ENCODE measurements at regions not wholly inside any gene's neighbourhood (a gene's known extent, or its start where the extent isn't known, plus 50 kb on each side); places are given as distances from the start of the nearest gene placed in this dataset.

DNA sequence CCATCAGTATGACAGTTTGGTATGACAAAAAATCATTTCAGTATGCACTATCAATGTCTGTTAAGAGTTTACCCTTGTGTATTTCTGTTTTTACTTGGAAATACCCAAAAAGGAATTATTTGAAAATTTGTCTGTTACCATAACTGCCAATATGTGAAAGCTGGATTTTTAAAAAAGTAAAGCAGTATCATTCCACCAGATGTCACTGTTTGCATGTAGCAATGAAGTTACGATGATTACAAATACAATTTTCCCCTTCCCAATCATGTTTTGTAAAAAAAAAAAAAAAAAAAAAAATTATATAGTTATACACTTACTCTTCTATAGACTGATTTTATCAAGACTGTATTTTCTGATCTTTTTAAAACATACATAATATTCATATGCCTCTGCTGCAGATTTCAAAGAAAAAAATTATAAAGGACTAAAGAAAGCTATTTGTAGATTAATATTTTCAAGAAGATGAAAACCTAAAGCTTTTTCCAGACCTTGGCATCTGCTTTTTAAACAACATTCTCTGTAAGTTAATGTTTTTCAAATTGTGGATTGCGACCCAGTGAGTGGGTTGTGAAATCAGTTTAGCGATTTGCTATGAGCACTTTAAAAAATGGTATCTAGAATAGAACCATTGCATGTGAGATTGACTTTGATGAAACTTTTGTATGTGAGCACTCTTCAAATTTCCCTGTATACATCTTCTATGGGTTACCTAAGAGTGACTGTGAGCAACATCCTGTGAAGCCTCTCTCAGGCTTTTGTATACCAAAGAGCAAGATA is 114.2 kb downstream of the TTC6 start (continued):
- TF ChIP-seq, protein P1, sequence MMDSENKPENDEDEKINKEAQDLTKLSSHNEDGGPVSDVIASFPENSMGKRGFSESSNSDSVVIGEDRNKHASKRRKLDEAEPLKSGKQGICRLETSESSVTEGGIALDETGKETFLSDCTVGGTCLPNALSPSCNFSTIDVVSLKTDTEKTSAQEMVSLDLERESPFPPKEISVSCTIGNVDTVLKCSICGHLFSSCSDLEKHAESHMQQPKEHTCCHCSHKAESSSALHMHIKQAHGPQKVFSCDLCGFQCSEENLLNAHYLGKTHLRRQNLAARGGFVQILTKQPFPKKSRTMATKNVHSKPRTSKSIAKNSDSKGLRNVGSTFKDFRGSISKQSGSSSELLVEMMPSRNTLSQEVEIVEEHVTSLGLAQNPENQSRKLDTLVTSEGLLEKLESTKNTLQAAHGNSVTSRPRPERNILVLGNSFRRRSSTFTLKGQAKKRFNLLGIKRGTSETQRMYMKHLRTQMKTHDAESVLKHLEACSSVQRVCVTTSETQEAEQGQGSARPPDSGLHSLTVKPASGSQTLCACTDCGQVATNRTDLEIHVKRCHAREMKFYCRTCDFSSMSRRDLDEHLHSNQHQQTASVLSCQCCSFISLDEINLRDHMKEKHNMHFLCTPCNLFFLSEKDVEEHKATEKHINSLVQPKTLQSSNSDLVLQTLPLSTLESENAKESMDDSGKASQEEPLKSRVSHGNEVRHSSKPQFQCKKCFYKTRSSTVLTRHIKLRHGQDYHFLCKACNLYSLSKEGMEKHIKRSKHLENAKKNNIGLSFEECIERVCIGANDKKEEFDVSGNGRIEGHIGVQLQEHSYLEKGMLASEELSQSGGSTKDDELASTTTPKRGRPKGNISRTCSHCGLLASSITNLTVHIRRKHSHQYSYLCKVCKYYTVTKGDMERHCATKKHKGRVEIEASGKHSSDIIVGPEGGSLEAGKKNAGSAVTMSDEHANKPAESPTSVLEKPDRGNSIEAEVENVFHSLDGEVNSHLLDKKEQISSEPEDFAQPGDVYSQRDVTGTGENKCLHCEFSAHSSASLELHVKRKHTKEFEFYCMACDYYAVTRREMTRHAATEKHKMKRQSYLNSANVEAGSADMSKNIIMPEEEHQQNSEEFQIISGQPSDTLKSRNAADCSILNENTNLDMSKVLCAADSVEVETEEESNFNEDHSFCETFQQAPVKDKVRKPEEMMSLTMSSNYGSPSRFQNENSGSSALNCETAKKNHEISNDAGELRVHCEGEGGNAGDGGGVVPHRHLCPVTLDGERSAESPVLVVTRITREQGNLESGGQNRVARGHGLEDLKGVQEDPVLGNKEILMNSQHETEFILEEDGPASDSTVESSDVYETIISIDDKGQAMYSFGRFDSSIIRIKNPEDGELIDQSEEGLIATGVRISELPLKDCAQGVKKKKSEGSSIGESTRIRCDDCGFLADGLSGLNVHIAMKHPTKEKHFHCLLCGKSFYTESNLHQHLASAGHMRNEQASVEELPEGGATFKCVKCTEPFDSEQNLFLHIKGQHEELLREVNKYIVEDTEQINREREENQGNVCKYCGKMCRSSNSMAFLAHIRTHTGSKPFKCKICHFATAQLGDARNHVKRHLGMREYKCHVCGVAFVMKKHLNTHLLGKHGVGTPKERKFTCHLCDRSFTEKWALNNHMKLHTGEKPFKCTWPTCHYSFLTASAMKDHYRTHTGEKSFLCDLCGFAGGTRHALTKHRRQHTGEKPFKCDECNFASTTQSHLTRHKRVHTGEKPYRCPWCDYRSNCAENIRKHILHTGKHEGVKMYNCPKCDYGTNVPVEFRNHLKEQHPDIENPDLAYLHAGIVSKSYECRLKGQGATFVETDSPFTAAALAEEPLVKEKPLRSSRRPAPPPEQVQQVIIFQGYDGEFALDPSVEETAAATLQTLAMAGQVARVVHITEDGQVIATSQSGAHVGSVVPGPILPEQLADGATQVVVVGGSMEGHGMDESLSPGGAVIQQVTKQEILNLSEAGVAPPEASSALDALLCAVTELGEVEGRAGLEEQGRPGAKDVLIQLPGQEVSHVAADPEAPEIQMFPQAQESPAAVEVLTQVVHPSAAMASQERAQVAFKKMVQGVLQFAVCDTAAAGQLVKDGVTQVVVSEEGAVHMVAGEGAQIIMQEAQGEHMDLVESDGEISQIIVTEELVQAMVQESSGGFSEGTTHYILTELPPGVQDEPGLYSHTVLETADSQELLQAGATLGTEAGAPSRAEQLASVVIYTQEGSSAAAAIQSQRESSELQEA (CRISPR knock-in tag; IDR thresholded peaks at IDR 0.05; ENCODE audit: not compliant biosample characterization) = no peak
- TF ChIP-seq HDAC6 (IDR thresholded peaks at IDR 0.05; ENCODE audit: low read depth, low read length) (no peak), ZNF781 (CRISPR knock-in tag; IDR thresholded peaks at IDR 0.05; ENCODE audit: borderline replicate concordance, not compliant biosample characterization) (no peak), NR1H2 (CRISPR knock-in tag; IDR thresholded peaks at IDR 0.05; ENCODE audit: borderline replicate concordance, low read depth) (no peak), HMG20A (CRISPR knock-in tag; IDR thresholded peaks at IDR 0.05; ENCODE audit: borderline replicate concordance) (no peak), ZNF83 (CRISPR knock-in tag; IDR thresholded peaks at IDR 0.05; ENCODE audit: borderline replicate concordance) (no peak), SOX5 (CRISPR knock-in tag; IDR thresholded peaks at IDR 0.05; ENCODE audit: borderline replicate concordance) (peak; percentile 10; the same call in 1 of the 2 replicates), SP5 (CRISPR knock-in tag; IDR thresholded peaks at IDR 0.05; ENCODE audit: borderline replicate concordance, low read depth) (no peak), IKZF1 (IDR thresholded peaks at IDR 0.05) (no peak), NPAS2 (CRISPR knock-in tag; IDR thresholded peaks at IDR 0.05; ENCODE audit: borderline replicate concordance) (no peak), MED1 (CRISPR knock-in tag; IDR thresholded peaks at IDR 0.05) (no peak), KDM5A (IDR thresholded peaks at IDR 0.05; ENCODE audit: borderline replicate concordance, low read length) (peak; percentile 54; the same call in 1 of the 2 replicates), THYN1 (CRISPR knock-in tag; IDR thresholded peaks at IDR 0.05; ENCODE audit: borderline replicate concordance, low read depth) (peak; percentile 74; the same call in 1 of the 2 replicates), TMF1 (CRISPR knock-in tag; IDR thresholded peaks at IDR 0.05; ENCODE audit: low read depth) (no peak)
- TF ChIP-seq, protein P2, sequence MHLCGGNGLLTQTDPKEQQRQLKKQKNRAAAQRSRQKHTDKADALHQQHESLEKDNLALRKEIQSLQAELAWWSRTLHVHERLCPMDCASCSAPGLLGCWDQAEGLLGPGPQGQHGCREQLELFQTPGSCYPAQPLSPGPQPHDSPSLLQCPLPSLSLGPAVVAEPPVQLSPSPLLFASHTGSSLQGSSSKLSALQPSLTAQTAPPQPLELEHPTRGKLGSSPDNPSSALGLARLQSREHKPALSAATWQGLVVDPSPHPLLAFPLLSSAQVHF (CRISPR knock-in tag; IDR thresholded peaks at IDR 0.05) = no peak
- TF ChIP-seq, protein P3, sequence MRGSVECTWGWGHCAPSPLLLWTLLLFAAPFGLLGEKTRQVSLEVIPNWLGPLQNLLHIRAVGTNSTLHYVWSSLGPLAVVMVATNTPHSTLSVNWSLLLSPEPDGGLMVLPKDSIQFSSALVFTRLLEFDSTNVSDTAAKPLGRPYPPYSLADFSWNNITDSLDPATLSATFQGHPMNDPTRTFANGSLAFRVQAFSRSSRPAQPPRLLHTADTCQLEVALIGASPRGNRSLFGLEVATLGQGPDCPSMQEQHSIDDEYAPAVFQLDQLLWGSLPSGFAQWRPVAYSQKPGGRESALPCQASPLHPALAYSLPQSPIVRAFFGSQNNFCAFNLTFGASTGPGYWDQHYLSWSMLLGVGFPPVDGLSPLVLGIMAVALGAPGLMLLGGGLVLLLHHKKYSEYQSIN (CRISPR knock-in tag; IDR thresholded peaks at IDR 0.05; ENCODE audit: borderline replicate concordance) = no peak
- TF ChIP-seq, protein P4, sequence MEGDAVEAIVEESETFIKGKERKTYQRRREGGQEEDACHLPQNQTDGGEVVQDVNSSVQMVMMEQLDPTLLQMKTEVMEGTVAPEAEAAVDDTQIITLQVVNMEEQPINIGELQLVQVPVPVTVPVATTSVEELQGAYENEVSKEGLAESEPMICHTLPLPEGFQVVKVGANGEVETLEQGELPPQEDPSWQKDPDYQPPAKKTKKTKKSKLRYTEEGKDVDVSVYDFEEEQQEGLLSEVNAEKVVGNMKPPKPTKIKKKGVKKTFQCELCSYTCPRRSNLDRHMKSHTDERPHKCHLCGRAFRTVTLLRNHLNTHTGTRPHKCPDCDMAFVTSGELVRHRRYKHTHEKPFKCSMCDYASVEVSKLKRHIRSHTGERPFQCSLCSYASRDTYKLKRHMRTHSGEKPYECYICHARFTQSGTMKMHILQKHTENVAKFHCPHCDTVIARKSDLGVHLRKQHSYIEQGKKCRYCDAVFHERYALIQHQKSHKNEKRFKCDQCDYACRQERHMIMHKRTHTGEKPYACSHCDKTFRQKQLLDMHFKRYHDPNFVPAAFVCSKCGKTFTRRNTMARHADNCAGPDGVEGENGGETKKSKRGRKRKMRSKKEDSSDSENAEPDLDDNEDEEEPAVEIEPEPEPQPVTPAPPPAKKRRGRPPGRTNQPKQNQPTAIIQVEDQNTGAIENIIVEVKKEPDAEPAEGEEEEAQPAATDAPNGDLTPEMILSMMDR (CRISPR knock-in tag; IDR thresholded peaks at IDR 0.05) = peak; percentile 75
